ENCODE measurements at regions not wholly inside any gene's neighbourhood (a gene's known extent, or its start where the extent isn't known, plus 50 kb on each side); places are given as distances from the start of the nearest gene placed in this dataset. TPM values are rescaled to one million over a fixed set of nuclear protein-coding genes. Genes with fewer than 3 reads are reported as not detected.

- Histone ChIP-seq H3K4me2 (ENCODE audit: insufficient read depth, low read length) (no peak overlapping the region), H3K9me3 (ENCODE audit: low read depth, low read length) (no peaks in the 10 kb centered on the region), H2AFZ (ENCODE audit: low read length) (no peak overlapping the region), H3K79me2 (ENCODE audit: insufficient read depth, low read length) (no peaks in the 10 kb centered on the region), H3K36me3 (ENCODE audit: insufficient read depth, low read length) (no peaks in the 10 kb centered on the region), H3K27me3 (ENCODE audit: insufficient read depth, low read length) (no peaks in the 10 kb centered on the region), H3K4me1 (ENCODE audit: insufficient read depth, low read length) (no peaks in the 10 kb centered on the region), H3K27ac (ENCODE audit: low read depth, low read length) (no peak overlapping the region), H3K4me3 (ENCODE audit: insufficient read depth, low read length) (no peak overlapping the region), H4K20me1 (ENCODE audit: insufficient read depth, low read length) (no peaks in the 10 kb centered on the region)
- peak; percentile 46 for DNase-seq (ENCODE audit: insufficient read length, low spot score, missing footprints)
- TF ChIP-seq CTCF (IDR thresholded peaks at IDR 0.05; ENCODE audit: extremely low read depth, low read depth, low read length): peak; percentile 55
These were observed 51.7 kb upstream of the CCDC85A start for GRCh38 chr2:56132138-56132537.

- Histone ChIP-seq H3K4me1 (ENCODE audit: insufficient read depth, low read length) (no peaks in the 10 kb centered on the region), H3K79me2 (ENCODE audit: insufficient read depth, low read length) (no peaks in the 10 kb centered on the region), H4K20me1 (ENCODE audit: insufficient read depth, low read length) (no peaks in the 10 kb centered on the region), H3K4me2 (ENCODE audit: insufficient read depth, low read length) (no peak overlapping the region), H3K27me3 (ENCODE audit: insufficient read depth, low read length) (no peaks in the 10 kb centered on the region), H3K9me3 (ENCODE audit: low read depth, low read length) (no peaks in the 10 kb centered on the region), H2AFZ (ENCODE audit: low read length) (peak overlapping the region; percentile 59), H3K4me3 (ENCODE audit: insufficient read depth, low read length) (no peak overlapping the region), H3K36me3 (ENCODE audit: insufficient read depth, low read length) (no peaks in the 10 kb centered on the region), H3K27ac (ENCODE audit: low read depth, low read length) (no peak overlapping the region)
- no peak for DNase-seq (ENCODE audit: insufficient read length, low spot score, missing footprints)
- TF ChIP-seq CTCF (IDR thresholded peaks at IDR 0.05; ENCODE audit: extremely low read depth, low read depth, low read length): no peak
These were observed 50.3 kb upstream of the CCDC85A start for GRCh38 chr2:56133441-56133840.

GRCh38 chr2:56133931-56134629 lies 49.7 kb upstream of the CCDC85A start:
- H3K27me3 ChIP-seq (ENCODE audit: insufficient read depth, low read length): no peaks in the 10 kb centered on the region
- no peak overlapping the region for H3K4me2 ChIP-seq (ENCODE audit: insufficient read depth, low read length)
- TF ChIP-seq CTCF (IDR thresholded peaks at IDR 0.05; ENCODE audit: extremely low read depth, low read depth, low read length): no peak
- no peaks in the 10 kb centered on the region for H3K36me3 ChIP-seq (ENCODE audit: insufficient read depth, low read length)
- peak; percentile 56 for DNase-seq (ENCODE audit: insufficient read length, low spot score, missing footprints)
- peak overlapping the region; percentile 59 for H2AFZ ChIP-seq (ENCODE audit: low read length)
- no peak overlapping the region for H3K4me3 ChIP-seq (ENCODE audit: insufficient read depth, low read length)
- no peak overlapping the region for H3K27ac ChIP-seq (ENCODE audit: low read depth, low read length)
- H3K4me1 ChIP-seq (ENCODE audit: insufficient read depth, low read length): no peaks in the 10 kb centered on the region
- no peaks in the 10 kb centered on the region for H3K79me2 ChIP-seq (ENCODE audit: insufficient read depth, low read length)
- H3K9me3 ChIP-seq (ENCODE audit: low read depth, low read length): no peaks in the 10 kb centered on the region
- no peaks in the 10 kb centered on the region for H4K20me1 ChIP-seq (ENCODE audit: insufficient read depth, low read length)

Small RNA genes in the stretch of these regions (small RNA-seq; reads per million reads assigned to genes)
- gene MIR216A (0.37 reads per million), gene MIR216B (not detected), gene MIR217 (24.2 reads per million, percentile 95 among the genes with 10 or more reads in this experiment)

Measured in osteoblast (primary cell).